SH-SY5Y (cell line): ENCODE measurements at regions not wholly inside any gene's neighbourhood (a gene's known extent, or its start where the extent isn't known, plus 50 kb on each side); places are given as distances from the start of the nearest gene placed in this dataset.

Source experiments
- GATA2 ChIP-seq: IDR thresholded peaks from 2 replicates; pipeline ENCODE4 v1.6.1; 2011; ENCODE audit warnings: mild to moderate bottlenecking, low read depth, low read length
- GATA3 ChIP-seq: IDR thresholded peaks from 2 replicates; pipeline ENCODE4 v1.6.1; 2011; ENCODE audit warnings: low read depth, mild to moderate bottlenecking, low read length, moderate library complexity

GRCh38 chr16:85308611-85309540 is 196.6 kb upstream of the CIBAR2 start:
- TF ChIP-seq GATA3 (no peak), GATA2 (no peak)
